Bronchial epithelial cell (primary cell): ENCODE measurements at regions not wholly inside any gene's neighbourhood (a gene's known extent, or its start where the extent isn't known, plus 50 kb on each side); places are given as distances from the start of the nearest gene placed in this dataset.

Experiments used
- DNase-seq: peaks from one replicate; pipeline ENCODE4 v3.0.0-alpha.2; 2010; ENCODE audit warnings: low read depth
- FAIRE-seq: peaks from 2 replicates; lab custom pipeline; 2011; peaks lifted over from hg19 to GRCh38; lab: Jason Lieb, UNC
- H3K27me3 ChIP-seq: 2 replicates; pipeline ENCODE4 v1.5.1; 2011; ENCODE audit warnings: low read length; ENCODE audit not compliant: control insufficient read depth, insufficient read depth
- H3K36me3 ChIP-seq: 2 replicates; pipeline ENCODE4 v1.5.1; 2011; ENCODE audit warnings: low read length; ENCODE audit not compliant: control insufficient read depth, insufficient read depth
- H3K4me3 ChIP-seq: 2 replicates; pipeline ENCODE4 v1.5.1; 2011; ENCODE audit warnings: mild to moderate bottlenecking, low read depth, low read length, control low read depth
- TF ChIP-seq, protein P1 (sequence below): IDR thresholded peaks from 2 replicates; pipeline ENCODE4 v1.5.1; 2011; ENCODE audit warnings: mild to moderate bottlenecking, moderate library complexity, low read length, control low read depth, inconsistent platforms; ENCODE audit not compliant: insufficient read depth, severe bottlenecking

DNA sequence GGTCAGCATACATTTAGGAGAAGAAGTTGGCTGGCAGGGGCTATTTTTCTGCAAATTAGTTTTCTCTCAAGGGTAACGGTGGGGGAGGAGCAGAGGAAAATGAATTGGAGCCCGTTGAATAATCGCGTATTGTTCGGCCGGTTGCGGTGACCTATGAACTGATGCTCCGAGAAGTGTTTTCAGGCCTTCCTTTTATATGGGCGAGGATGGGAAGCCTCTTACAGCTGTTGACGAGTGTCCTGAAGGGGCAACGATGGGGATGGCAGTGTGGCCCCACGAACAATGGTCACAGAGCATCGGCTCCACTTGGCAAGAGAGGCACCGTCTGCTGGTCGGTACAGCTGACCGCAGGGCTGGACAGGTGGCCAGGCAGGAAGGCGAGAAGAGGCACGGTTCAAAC lies 400.7 kb downstream of the ZSWIM6 start:
- DNase-seq (no peak), FAIRE-seq (no peak)
- peaks cover 1% of the 10 kb centered on the region for H3K27me3 ChIP-seq
- H3K36me3 ChIP-seq: no peaks in the 10 kb centered on the region
- TF ChIP-seq, protein P1, sequence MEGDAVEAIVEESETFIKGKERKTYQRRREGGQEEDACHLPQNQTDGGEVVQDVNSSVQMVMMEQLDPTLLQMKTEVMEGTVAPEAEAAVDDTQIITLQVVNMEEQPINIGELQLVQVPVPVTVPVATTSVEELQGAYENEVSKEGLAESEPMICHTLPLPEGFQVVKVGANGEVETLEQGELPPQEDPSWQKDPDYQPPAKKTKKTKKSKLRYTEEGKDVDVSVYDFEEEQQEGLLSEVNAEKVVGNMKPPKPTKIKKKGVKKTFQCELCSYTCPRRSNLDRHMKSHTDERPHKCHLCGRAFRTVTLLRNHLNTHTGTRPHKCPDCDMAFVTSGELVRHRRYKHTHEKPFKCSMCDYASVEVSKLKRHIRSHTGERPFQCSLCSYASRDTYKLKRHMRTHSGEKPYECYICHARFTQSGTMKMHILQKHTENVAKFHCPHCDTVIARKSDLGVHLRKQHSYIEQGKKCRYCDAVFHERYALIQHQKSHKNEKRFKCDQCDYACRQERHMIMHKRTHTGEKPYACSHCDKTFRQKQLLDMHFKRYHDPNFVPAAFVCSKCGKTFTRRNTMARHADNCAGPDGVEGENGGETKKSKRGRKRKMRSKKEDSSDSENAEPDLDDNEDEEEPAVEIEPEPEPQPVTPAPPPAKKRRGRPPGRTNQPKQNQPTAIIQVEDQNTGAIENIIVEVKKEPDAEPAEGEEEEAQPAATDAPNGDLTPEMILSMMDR: no peak
- no peak overlapping the region for H3K4me3 ChIP-seq

DNA sequence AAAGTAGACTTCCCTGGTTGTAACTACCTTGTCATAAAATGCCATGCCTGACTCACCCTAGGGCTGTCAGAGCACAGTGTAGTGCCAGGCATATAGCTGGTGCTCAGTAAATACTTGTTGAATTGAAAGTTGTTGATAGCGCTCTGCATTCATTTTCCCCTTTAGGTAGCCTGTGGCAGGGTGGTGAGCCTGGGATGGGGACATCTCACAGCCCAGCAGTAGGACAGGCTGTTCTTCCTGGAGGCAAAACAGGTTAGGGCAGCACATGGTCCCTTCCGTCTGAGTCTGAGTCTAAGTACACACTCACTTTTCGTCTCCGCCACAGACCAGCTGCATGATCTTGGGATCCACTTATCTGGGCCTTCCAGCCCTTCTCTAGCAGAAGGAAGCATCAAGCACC lies 401.9 kb downstream of the ZSWIM6 start:
- FAIRE-seq: peak; percentile 91
- TF ChIP-seq, protein P1: no peak
- no peaks in the 10 kb centered on the region for H3K36me3 ChIP-seq

DNA sequence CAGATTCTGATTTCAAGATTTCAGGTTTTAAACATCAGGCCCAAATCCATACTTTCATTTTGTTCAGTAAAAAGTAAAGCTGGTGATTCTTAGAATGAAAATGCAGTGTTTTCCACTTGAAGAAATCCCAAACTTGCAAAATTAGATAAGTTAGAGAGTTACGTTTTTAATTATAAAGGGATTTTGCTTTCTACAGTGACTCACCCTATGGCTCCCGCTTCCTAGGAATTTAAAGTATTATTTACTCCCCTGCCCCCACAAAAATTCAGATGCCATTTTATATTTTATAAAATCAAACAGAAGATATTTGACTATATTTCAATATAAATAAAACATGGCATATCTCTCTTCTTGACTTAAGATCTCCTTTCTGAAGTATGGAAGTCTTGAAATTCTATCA lies 402.9 kb downstream of the ZSWIM6 start:
- H3K4me3 ChIP-seq: no peak overlapping the region
- TF ChIP-seq, protein P1: no peak
- DNase-seq (no peak), FAIRE-seq (no peak)
- no peaks in the 10 kb centered on the region for H3K36me3 ChIP-seq
- H3K27me3 ChIP-seq: no peaks in the 10 kb centered on the region

More for the DNA sequence above, 401.9 kb downstream of the ZSWIM6 start:
- peak; percentile 23 for DNase-seq
- no peaks in the 10 kb centered on the region for H3K27me3 ChIP-seq
- no peak overlapping the region for H3K4me3 ChIP-seq

DNA sequence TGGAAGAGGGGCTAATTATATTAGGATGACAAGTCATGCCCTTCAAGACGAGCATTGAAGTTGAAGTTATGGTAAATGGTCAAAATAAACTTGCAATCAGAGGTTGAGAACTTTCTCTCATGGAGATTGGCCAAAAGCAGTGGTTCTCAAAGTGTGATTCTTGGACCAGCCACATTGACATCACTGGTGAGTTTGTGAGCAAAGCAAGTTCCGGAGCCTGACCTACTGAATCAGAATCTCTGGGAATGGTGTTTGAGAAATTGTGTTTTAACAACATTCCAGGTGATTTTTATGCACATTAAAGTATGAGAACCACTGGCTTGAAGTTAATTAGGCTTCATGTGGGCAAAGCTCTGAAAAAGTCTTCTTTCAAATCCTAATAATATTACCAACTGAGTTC lies 403.5 kb downstream of the ZSWIM6 start:
- Histone ChIP-seq H3K36me3 (no peaks in the 10 kb centered on the region), H3K4me3 (no peak overlapping the region), H3K27me3 (no peaks in the 10 kb centered on the region)
- no peak for DNase-seq
- TF ChIP-seq, protein P1: no peak
- no peak for FAIRE-seq

DNA sequence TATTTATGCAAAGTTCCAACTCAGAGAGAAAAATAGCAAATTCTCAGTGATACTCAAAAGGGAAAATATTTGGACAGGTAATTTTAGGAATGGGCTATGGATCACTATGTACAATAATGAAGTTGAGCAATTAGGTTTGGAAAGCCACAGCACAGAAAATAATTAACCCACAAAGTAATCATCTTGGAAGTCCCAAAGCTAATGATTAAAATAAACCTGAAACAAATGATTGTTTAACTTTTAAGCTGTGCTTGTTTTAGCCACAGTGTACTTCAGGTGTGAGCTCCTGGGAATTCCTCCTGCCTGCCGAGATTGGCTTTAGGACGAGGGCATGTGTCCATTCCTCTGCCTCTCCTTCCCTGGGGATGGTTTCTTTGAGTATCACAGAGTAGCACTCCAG lies 403.9 kb downstream of the ZSWIM6 start:
- Histone ChIP-seq H3K36me3 (no peaks in the 10 kb centered on the region), H3K27me3 (no peaks in the 10 kb centered on the region), H3K4me3 (no peak overlapping the region)
- TF ChIP-seq, protein P1: no peak
- DNase-seq: no peak
- no peak for FAIRE-seq

DNA sequence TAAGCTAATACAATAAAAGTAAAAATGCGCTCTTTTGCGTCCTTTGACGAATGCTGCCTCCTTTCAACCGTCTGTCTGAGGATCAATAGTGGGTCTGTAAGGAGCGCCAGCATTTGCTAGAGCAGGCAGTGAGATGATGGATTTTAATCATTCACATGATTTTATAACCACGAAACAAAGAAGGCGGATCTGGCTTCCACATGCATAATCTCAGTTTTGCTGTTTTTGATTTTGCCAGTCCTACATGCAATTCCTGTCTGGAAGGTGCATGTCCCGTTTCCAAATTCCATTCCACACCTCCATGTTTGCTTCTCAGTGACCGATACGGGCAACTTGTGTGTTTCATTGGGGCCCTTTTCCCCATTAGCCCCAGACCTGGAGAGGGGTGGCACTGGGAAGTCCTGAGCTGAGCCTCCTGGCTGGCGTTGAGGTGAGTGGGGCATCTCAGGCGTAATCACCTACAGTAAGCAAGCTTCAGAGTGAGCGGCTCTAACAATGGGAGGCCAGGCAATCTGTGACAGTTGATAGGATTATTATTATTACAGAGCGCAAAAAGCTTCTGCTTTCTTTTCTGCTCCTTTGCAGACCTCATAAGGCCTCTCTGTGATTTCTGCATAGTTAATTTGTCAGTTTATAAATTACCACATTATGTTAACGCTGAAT lies 405.4 kb downstream of the ZSWIM6 start:
- TF ChIP-seq, protein P1: no peak
- H3K27me3 ChIP-seq: no peaks in the 10 kb centered on the region
- FAIRE-seq (no peak), DNase-seq (no peak)
- H3K36me3 ChIP-seq: no peaks in the 10 kb centered on the region
- H3K4me3 ChIP-seq: no peak overlapping the region
